ENCODE measurements at regions not wholly inside any gene's neighbourhood (a gene's known extent, or its start where the extent isn't known, plus 50 kb on each side); places are given as distances from the start of the nearest gene placed in this dataset.

DNA sequence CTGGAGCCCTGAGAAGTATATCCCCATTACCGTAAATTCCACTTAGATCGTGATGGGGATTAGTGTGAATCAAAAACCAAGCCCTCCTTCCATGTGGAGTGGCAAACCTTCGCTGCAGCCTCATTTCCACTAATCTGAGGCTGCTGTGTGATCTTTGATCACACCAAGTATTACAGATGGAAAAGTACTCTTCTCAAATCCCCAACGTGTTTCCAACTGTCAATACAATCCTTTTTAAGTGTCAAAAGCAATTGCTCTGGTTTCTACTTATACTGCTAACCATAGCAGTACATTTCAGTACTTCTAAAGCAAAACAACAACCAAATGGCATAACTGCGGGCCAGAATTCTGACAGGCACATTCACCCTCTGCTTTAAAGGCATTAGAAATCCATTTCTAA lies 307.7 kb upstream of the ADAMTS16 start:
- H3K14ac ChIP-seq (ENCODE audit: insufficient read depth, low read length), result no peak overlapping the region
- H3T11ph ChIP-seq (ENCODE audit: low read length), result no peak overlapping the region
- no peak overlapping the region for H3K4me3 Mint-ChIP-seq
- H3K27ac ChIP-seq (ENCODE audit: insufficient read length, low read depth, low read length), result no peak overlapping the region
- no peak overlapping the region for H2BK20ac ChIP-seq (ENCODE audit: low read depth, low read length, poor library complexity, severe bottlenecking)
- no peaks in the 10 kb centered on the region for H3K79me1 ChIP-seq (ENCODE audit: insufficient read depth, low read depth, low read length, poor library complexity, severe bottlenecking)
- H3K23ac ChIP-seq (ENCODE audit: insufficient read length, low read depth, low read length), result no peak overlapping the region
- no peaks in the 10 kb centered on the region for H3K4me1 ChIP-seq (ENCODE audit: insufficient read depth, low read length)
- TF ChIP-seq CTCF (conservative IDR thresholded peaks at IDR 0.05), result no peak
- H4K5ac ChIP-seq (ENCODE audit: insufficient read length, low read depth, low read length), result no peak overlapping the region
- no peaks in the 10 kb centered on the region for H3K36me3 Mint-ChIP-seq (ENCODE audit: insufficient read depth in 1 of 3, low read depth in 3 of 3)
- no peak overlapping the region for H3K9ac ChIP-seq (ENCODE audit: extremely low read depth, insufficient read length, low read length)
- WGBS (ENCODE audit: extremely low coverage, insufficient read length, low lambda C conversion rate), result no CpG with 5 or more reads among the region's 5 CpGs
- no peak overlapping the region for H3K56ac ChIP-seq (ENCODE audit: insufficient read length, low read depth, low read length)
- no peak overlapping the region for H2AK5ac ChIP-seq (ENCODE audit: insufficient read length, low read length)
- no peak overlapping the region for H3K18ac ChIP-seq (ENCODE audit: insufficient read length, low read depth, low read length)
- H3K4me1 Mint-ChIP-seq, result peaks cover 0 to 3% of the 10 kb centered on the region in 2 experiments; a peak in 1 of 4 replicates
- H4K91ac ChIP-seq (ENCODE audit: insufficient read length, low read depth, low read length), result no peak overlapping the region
- no peaks in the 10 kb centered on the region for H3K9me3 Mint-ChIP-seq
- H3K4me2 ChIP-seq (ENCODE audit: insufficient read depth, insufficient read length, low read length), result no peak overlapping the region
- no peaks in the 10 kb centered on the region for H3K27me3 ChIP-seq (ENCODE audit: insufficient read depth, low read length)
- no peaks in the 10 kb centered on the region for H3K79me2 ChIP-seq (ENCODE audit: insufficient read depth, low read length)
- no peak overlapping the region for H2BK5ac ChIP-seq (ENCODE audit: insufficient read length, low read length)
- H2BK120ac ChIP-seq (ENCODE audit: low read depth, low read length, poor library complexity, severe bottlenecking), result no peak overlapping the region
- H2BK12ac ChIP-seq (ENCODE audit: insufficient read length, low read depth, low read length), result no peak overlapping the region
- H3K4ac ChIP-seq (ENCODE audit: low read depth, low read length), result no peak overlapping the region
- H3K27me3 Mint-ChIP-seq (ENCODE audit: low read depth), result no peaks in the 10 kb centered on the region
- no peaks in the 10 kb centered on the region for H3K9me3 ChIP-seq (ENCODE audit: control insufficient read depth, low read depth, low read length)
- no peak overlapping the region for H2BK15ac ChIP-seq (ENCODE audit: low read depth, low read length)
- H4K20me1 ChIP-seq (ENCODE audit: control insufficient read depth, insufficient read depth, insufficient read length), result no peaks in the 10 kb centered on the region
- DNase-seq, result no peak
- no peak overlapping the region for H2AFZ ChIP-seq (ENCODE audit: low read length)
- H4K8ac ChIP-seq (replicated peaks; ENCODE audit: insufficient read length, low read depth, low read length), result no peak overlapping the region
- no peaks in the 10 kb centered on the region for H3K23me2 ChIP-seq (ENCODE audit: insufficient read length, low read depth, low read length, poor library complexity, severe bottlenecking)
- H3K27ac Mint-ChIP-seq, result no peak overlapping the region

Data from H9 (cell line).